Astrocyte of the cerebellum (primary cell): ENCODE measurements at regions not wholly inside any gene's neighbourhood (a gene's known extent, or its start where the extent isn't known, plus 50 kb on each side); places are given as distances from the start of the nearest gene placed in this dataset.
"Not testable (repeated sequence)": the region's sequence is repeated elsewhere in the genome, so short reads cannot be mapped to it uniquely, and the experiment has no call there.

Experiments used
- DNase-seq: peaks from one replicate; pipeline ENCODE4 v3.0.0-alpha.2; 2011; ENCODE audit warnings: low read depth
- H3K4me3 ChIP-seq: 2 replicates; pipeline ENCODE4 v1.5.1; 2011; ENCODE audit warnings: mild to moderate bottlenecking, low read depth, low read length, moderate library complexity
- CTCF ChIP-seq: IDR thresholded peaks from 2 replicates; pipeline ENCODE4 v1.5.1; 2012; ENCODE audit warnings: low read length, low read depth, moderate library complexity, mild to moderate bottlenecking; ENCODE audit errors: missing control alignments
- in situ Hi-C: cut with HindIII; loops from 2 replicates; pipeline ENCODE4 v1.10.0; 2017; ENCODE audit warnings: low sequenced_read_pairs

GRCh38 chr2:242047963-242048362, 178.4 kb downstream of the RTP5 start:
- no peak for DNase-seq
- no peak overlapping the region for H3K4me3 ChIP-seq
- TF ChIP-seq CTCF = no peak

GRCh38 chr2:242048479-242048878, 178.9 kb downstream of the RTP5 start:
- in situ Hi-C loops = no loop called here
- H3K4me3 ChIP-seq = no peak overlapping the region
- no peak for TF ChIP-seq CTCF
- no peak for DNase-seq

More at GRCh38 chr2:242047963-242048362, 178.4 kb downstream of the RTP5 start:
- in situ Hi-C loops = no loop called here

DNA sequence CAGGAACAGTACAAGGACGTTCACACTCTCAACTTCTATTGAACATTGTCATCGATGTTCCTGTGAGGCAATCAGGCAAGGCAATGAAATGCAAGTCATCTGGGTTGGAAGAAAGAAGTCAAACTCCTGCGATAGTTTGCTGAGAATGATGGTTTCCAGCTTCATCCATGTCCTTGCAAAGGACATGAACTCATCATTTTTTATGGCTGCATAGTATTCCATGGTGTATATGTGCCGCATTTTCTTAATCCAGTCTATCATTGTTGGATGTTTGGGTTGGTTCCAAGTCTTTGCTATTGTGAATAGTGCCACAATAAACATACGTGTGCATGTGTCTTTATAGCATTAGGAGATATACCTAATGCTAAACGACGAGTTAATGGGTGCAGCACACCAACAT, 180.0 kb downstream of the RTP5 start:
- DNase-seq, H3K4me3 ChIP-seq, in situ Hi-C loops: not testable (repeated sequence)

GRCh38 chr2:242051463-242051862, 181.9 kb downstream of the RTP5 start:
- no peak for DNase-seq
- TF ChIP-seq CTCF = no peak
- in situ Hi-C loops = no loop called here
- no peak overlapping the region for H3K4me3 ChIP-seq

DNA sequence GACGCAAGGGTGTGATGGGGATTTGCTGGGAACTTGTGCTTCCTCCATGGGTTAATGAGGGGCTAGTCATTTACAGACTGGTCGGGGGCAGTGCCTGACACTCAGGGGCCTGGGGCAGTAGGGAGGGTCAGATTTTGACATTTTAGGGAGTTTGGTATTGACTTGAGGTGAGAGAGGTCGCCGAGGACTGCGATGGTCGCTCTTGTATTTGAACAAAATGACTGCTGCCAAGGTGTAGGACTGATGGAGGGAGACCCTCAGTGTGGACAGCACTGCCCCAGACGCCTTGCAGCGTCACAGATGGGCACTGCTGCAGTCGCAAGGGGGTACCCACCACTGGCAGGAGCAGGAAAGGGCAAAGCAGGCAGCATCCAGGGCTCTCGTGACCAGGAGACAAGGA, 182.9 kb downstream of the RTP5 start:
- no peak for TF ChIP-seq CTCF
- no peak overlapping the region for H3K4me3 ChIP-seq
- DNase-seq = no peak
- in situ Hi-C loops = no loop called here

- H3K4me3 ChIP-seq = no peak overlapping the region
- no peak for TF ChIP-seq CTCF
- DNase-seq = no peak
- in situ Hi-C loops = no loop called here
Measured at GRCh38 chr2:242053921-242054320, 184.4 kb downstream of the RTP5 start.

GRCh38 chr2:242054406-242054805, 184.9 kb downstream of the RTP5 start:
- H3K4me3 ChIP-seq = no peak overlapping the region
- DNase-seq = no peak
- in situ Hi-C loops = no loop called here
- no peak for TF ChIP-seq CTCF
